ENCODE measurements at regions not wholly inside any gene's neighbourhood (a gene's known extent, or its start where the extent isn't known, plus 50 kb on each side); places are given as distances from the start of the nearest gene placed in this dataset.

DNA sequence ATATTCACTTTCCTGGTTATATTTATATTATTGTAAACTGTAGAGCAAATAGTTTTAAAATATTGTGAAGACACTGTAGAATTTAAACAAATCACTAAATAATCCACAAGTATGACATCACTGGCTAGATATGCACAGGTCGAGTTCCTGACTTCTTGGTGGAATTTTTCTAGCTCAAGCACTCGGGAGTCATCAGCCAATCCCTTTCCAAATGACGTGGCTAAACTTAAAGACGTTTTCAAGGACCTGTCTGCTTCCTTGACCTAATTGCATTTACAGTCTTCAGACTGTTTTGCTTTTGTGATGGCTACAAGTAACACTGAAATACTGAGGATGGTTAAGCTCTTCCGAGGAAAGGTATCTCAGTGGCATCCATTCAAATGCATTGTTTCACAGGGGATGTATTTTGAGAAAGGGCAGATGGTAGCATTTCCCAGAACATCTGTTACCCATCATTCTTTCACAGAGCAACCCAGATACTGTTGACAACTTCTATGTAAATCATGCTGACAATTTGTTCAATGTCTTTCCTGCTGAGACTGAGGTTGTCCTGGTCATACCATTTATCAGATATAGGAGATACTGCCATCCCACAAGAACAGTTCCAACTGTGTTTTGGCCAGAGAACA, 262.8 kb downstream of the CDH10 start:
- Histone ChIP-seq H3K36me3 (ENCODE audit: control insufficient read depth, insufficient read depth, low read length) (no peaks in the 10 kb centered on the region), H2AK9ac (replicated peaks; ENCODE audit: low read depth, low read length, poor library complexity) (no peak overlapping the region), H3K4ac (ENCODE audit: low read depth, low read length) (no peak overlapping the region), H3K4me3 (ENCODE audit: insufficient read depth, low read depth, low read length) (no peak overlapping the region), H3K9me1 (ENCODE audit: insufficient read depth, low read length) (no peaks in the 10 kb centered on the region), H3K14ac (replicated peaks; ENCODE audit: low read depth, low read length) (no peak overlapping the region), H2BK5ac (ENCODE audit: low read depth, low read length, poor library complexity, severe bottlenecking) (no peak overlapping the region), H4K5ac (ENCODE audit: low read depth, low read length) (no peak overlapping the region), H3K9ac (ENCODE audit: low read depth, low read length) (no peak overlapping the region), H3K27ac (ENCODE audit: insufficient read depth, low read length) (no peak overlapping the region), H3K18ac (ENCODE audit: low read depth, low read length) (no peak overlapping the region), H2BK20ac (ENCODE audit: low read depth, low read length) (no peak overlapping the region), H3K23ac (ENCODE audit: low read depth, low read length) (no peak overlapping the region), H2BK120ac (ENCODE audit: low read depth, low read length) (no peak overlapping the region), H2BK15ac (ENCODE audit: low read depth, low read length) (no peak overlapping the region), H2AK5ac (ENCODE audit: low read depth, low read length) (no peak overlapping the region), H3K27me3 (ENCODE audit: control insufficient read depth, insufficient read depth, low read length) (no peaks in the 10 kb centered on the region), H3K56ac (ENCODE audit: extremely low read depth, insufficient read depth, low read length) (no peak overlapping the region), H4K8ac (ENCODE audit: low read depth in 2 of 2, low read length in 2 of 2) (no peak overlapping the region), H3K4me2 (ENCODE audit: low read depth, low read length) (no peak overlapping the region), H3K4me1 (ENCODE audit: control insufficient read depth, insufficient read depth, low read length) (no peaks in the 10 kb centered on the region), H4K91ac (ENCODE audit: insufficient read depth, low read depth, low read length) (no peak overlapping the region), H4K20me1 (ENCODE audit: insufficient read depth, low read length) (no peaks in the 10 kb centered on the region), H3K79me1 (ENCODE audit: low read depth in 1 of 2, low read length in 2 of 2) (no peaks in the 10 kb centered on the region), H2AFZ (replicated peaks; ENCODE audit: low read length, poor library complexity) (no peak overlapping the region), H3K9me3 (ENCODE audit: control insufficient read depth, insufficient read depth, low read length) (no peaks in the 10 kb centered on the region; the same call in 1 of the 2 replicates)
- in situ Hi-C loops (cut with MboI; ENCODE audit: low sequenced_read_pairs) (no loop called here), intact Hi-C loops (cut with micrococcal nuclease) (no loop called here), dilution Hi-C loops (cut with HindIII; ENCODE audit: low sequenced_read_pairs, unreplicated experiment) (no loop called here)
- ATAC-seq (ENCODE audit: low read depth): no peak
- WGBS, 2 experiments (ENCODE audit: extremely low coverage in 2 of 2, insufficient read length in 1 of 2): 0% methylated on average over 2 of the region's 5 CpGs; no CpG with 5 or more reads in 1 of the 2 experiments
- POLR2A ChIA-PET (ENCODE audit: unreplicated experiment): no interaction called here
- no peak for TF ChIP-seq MAZ (IDR thresholded peaks at IDR 0.05; ENCODE audit: borderline replicate concordance, low read depth, low read length)
- TF ChIP-seq, protein P1, sequence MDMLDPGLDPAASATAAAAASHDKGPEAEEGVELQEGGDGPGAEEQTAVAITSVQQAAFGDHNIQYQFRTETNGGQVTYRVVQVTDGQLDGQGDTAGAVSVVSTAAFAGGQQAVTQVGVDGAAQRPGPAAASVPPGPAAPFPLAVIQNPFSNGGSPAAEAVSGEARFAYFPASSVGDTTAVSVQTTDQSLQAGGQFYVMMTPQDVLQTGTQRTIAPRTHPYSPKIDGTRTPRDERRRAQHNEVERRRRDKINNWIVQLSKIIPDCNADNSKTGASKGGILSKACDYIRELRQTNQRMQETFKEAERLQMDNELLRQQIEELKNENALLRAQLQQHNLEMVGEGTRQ (IDR thresholded peaks at IDR 0.05; ENCODE audit: low read depth, low read length): no peak
- no peak for TF ChIP-seq CHD1 (IDR thresholded peaks at IDR 0.05; ENCODE audit: low read depth, low read length)
- TF ChIP-seq SMC3 (IDR thresholded peaks at IDR 0.05; ENCODE audit: low read depth, low read length): no peak
- TF ChIP-seq CEBPB (IDR thresholded peaks at IDR 0.05; ENCODE audit: low read depth, low read length): no peak
- DNase-seq: no peak
- no TSS peak for BruUV-seq (replicated peaks)
- CTCF ChIA-PET: no interaction called here

Data from IMR-90 (cell line).